ENCODE measurements at regions not wholly inside any gene's neighbourhood (a gene's known extent, or its start where the extent isn't known, plus 50 kb on each side); places are given as distances from the start of the nearest gene placed in this dataset.

DNA sequence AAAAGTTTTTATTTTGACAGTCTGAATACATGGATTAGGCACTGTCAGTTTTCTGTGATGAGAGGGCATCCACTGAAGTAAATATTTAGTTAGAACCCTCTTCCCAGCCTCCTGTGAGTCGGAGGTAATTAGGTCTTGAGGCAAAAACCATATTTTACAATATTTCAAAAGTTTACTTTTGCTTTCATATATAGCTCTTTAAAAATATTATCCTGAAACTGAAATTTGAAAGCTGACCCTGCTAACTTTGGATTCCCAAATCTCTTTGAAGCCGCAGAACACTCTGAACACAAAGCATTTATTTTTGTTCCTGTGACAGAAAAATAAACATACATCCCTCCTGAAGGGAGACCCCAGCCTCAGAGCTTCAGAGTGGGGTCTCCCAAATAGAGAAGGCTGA is 317.4 kb downstream of the KIF20B start:
- Histone ChIP-seq H4K8ac (ENCODE audit: low read depth, low read length) (no peak overlapping the region), H3K9ac (ENCODE audit: low read depth, low read length, poor library complexity) (no peak overlapping the region)
- no CpG with 5 or more reads among the region's 2 CpGs for WGBS, 2 donors (ENCODE audit: extremely low coverage in 2 of 2, insufficient read length in 2 of 2, insufficient replicate concordance in 1 of 2)

DNA sequence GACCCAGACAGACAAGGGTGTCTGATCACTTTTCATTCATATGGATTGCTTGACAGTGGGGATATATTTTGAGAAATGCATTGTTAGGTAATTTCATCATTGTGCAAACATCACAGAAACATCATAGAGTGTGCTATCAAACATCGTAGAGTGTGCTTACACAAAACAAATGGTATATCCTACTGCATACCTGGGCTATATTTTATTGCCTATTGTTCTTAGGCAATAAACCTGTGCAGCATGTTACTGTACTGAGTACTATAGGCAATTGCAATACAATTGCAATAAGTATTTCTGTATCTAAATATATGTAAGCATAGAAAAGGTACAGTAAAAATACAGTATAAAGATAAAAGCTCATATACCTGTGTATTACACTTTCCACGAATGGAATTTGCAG is 319.1 kb downstream of the KIF20B start:
- H3K9ac ChIP-seq (ENCODE audit: low read depth, low read length, poor library complexity), result no peak overlapping the region
- no CpG with 5 or more reads among the region's 2 CpGs for WGBS, 2 donors (ENCODE audit: extremely low coverage in 2 of 2, insufficient read length in 2 of 2, insufficient replicate concordance in 1 of 2)
- DNase-seq (ENCODE audit: low spot score), result no peak

More for the DNA sequence above, 317.4 kb downstream of the KIF20B start:
- Histone ChIP-seq H3K4me3 (ENCODE audit: low read length in 2 of 2) (no peak overlapping the region), H3K4ac (ENCODE audit: low read length) (no peak overlapping the region), H2BK15ac (ENCODE audit: low read length) (no peak overlapping the region), H3K36me3 (replicated peaks in 1 of 2; ENCODE audit: control insufficient read depth in 2 of 2, insufficient read depth in 2 of 2, low read length in 2 of 2) (no peaks in the 10 kb centered on the region), H2BK120ac (ENCODE audit: low read depth, low read length) (no peak overlapping the region), H3K14ac (ENCODE audit: low read length) (no peak overlapping the region), H2BK12ac (ENCODE audit: low read length) (no peak overlapping the region), H3K9me3 (replicated peaks in 1 of 2; ENCODE audit: control insufficient read depth in 2 of 2, insufficient read depth in 1 of 2, low read depth in 1 of 2, low read length in 2 of 2) (no peaks in the 10 kb centered on the region), H3K27me3 (ENCODE audit: control insufficient read depth in 3 of 3, insufficient read depth in 3 of 3, low read depth in 1 of 3, low read length in 3 of 3) (no peaks in the 10 kb centered on the region), H3K27ac (replicated peaks; ENCODE audit: low read length) (no peak overlapping the region), H2AK5ac (ENCODE audit: low read depth, low read length) (no peak overlapping the region), H3K23ac (ENCODE audit: low read depth, low read length, poor library complexity) (no peak overlapping the region), H3K4me1 (ENCODE audit: control insufficient read depth in 2 of 2, insufficient read depth in 1 of 2, low read depth in 1 of 2, low read length in 2 of 2) (no peaks in the 10 kb centered on the region), H3K4me2 (ENCODE audit: insufficient read depth, low read length, poor library complexity, severe bottlenecking) (no peak overlapping the region), H2BK5ac (ENCODE audit: low read length) (no peak overlapping the region), H4K91ac (ENCODE audit: low read depth, low read length, poor library complexity) (no peak overlapping the region), H3K18ac (ENCODE audit: low read length) (no peak overlapping the region), H3K79me1 (ENCODE audit: low read depth, low read length) (no peaks in the 10 kb centered on the region), H2AFZ (ENCODE audit: low read length) (no peak overlapping the region)
- no peak for DNase-seq (ENCODE audit: low spot score)

DNA sequence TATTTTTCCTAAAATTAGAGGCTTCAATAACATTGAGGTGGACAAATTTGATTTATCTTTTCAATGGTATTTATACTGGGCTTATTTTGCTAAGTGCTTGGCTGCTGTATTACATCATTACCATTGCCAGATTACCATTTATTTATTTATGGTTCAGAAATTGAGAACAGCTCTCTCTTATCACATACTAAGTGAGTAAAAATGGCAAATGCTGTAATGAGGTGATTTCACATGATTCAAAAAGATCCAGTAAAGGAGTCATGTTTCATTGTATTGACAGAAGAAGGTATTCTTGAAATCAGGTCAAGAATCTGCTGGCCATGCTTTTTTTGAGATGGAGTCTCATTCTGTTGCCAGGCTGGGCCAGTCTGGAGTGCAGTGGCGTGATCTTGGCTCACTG is 322.6 kb downstream of the KIF20B start:
- no peaks in the 10 kb centered on the region for H3K9me3 ChIP-seq (replicated peaks in 1 of 2; ENCODE audit: control insufficient read depth in 2 of 2, insufficient read depth in 1 of 2, low read depth in 1 of 2, low read length in 2 of 2)
- H3K27ac ChIP-seq (replicated peaks; ENCODE audit: low read length), result no peak overlapping the region
- H2BK5ac ChIP-seq (ENCODE audit: low read length), result no peak overlapping the region
- no peak overlapping the region for H3K18ac ChIP-seq (ENCODE audit: low read length)
- no peak for DNase-seq (ENCODE audit: low spot score)
- no peak overlapping the region for H2BK12ac ChIP-seq (ENCODE audit: low read length)
- no peak overlapping the region for H2BK120ac ChIP-seq (ENCODE audit: low read depth, low read length)
- no peak overlapping the region for H2AFZ ChIP-seq (ENCODE audit: low read length)
- H3K9ac ChIP-seq (ENCODE audit: low read depth, low read length, poor library complexity), result no peak overlapping the region
- no peak overlapping the region for H2BK15ac ChIP-seq (ENCODE audit: low read length)
- no peak overlapping the region for H4K8ac ChIP-seq (ENCODE audit: low read depth, low read length)
- no peak overlapping the region for H3K23ac ChIP-seq (ENCODE audit: low read depth, low read length, poor library complexity)
- H3K4me2 ChIP-seq (ENCODE audit: insufficient read depth, low read length, poor library complexity, severe bottlenecking), result no peak overlapping the region
- H3K14ac ChIP-seq (ENCODE audit: low read length), result no peak overlapping the region
- H3K4me3 ChIP-seq (ENCODE audit: low read length in 2 of 2), result no peak overlapping the region
- no peaks in the 10 kb centered on the region for H3K27me3 ChIP-seq (ENCODE audit: control insufficient read depth in 3 of 3, insufficient read depth in 3 of 3, low read depth in 1 of 3, low read length in 3 of 3)
- no peak overlapping the region for H4K91ac ChIP-seq (ENCODE audit: low read depth, low read length, poor library complexity)
- no peak overlapping the region for H2AK5ac ChIP-seq (ENCODE audit: low read depth, low read length)
- H3K36me3 ChIP-seq (replicated peaks in 1 of 2; ENCODE audit: control insufficient read depth in 2 of 2, insufficient read depth in 2 of 2, low read length in 2 of 2), result no peaks in the 10 kb centered on the region
- no CpG with 5 or more reads among the region's 1 CpG for WGBS, 2 donors (ENCODE audit: extremely low coverage in 2 of 2, insufficient read length in 2 of 2, insufficient replicate concordance in 1 of 2)
- no peaks in the 10 kb centered on the region for H3K79me1 ChIP-seq (ENCODE audit: low read depth, low read length)
- H3K4ac ChIP-seq (ENCODE audit: low read length), result no peak overlapping the region
- no peaks in the 10 kb centered on the region for H3K4me1 ChIP-seq (ENCODE audit: control insufficient read depth in 2 of 2, insufficient read depth in 1 of 2, low read depth in 1 of 2, low read length in 2 of 2)

More for the DNA sequence above, 319.1 kb downstream of the KIF20B start:
- Histone ChIP-seq H3K4me2 (ENCODE audit: insufficient read depth, low read length, poor library complexity, severe bottlenecking) (no peak overlapping the region), H2AFZ (ENCODE audit: low read length) (no peak overlapping the region), H3K27me3 (ENCODE audit: control insufficient read depth in 3 of 3, insufficient read depth in 3 of 3, low read depth in 1 of 3, low read length in 3 of 3) (no peaks in the 10 kb centered on the region), H4K91ac (ENCODE audit: low read depth, low read length, poor library complexity) (no peak overlapping the region), H3K27ac (replicated peaks; ENCODE audit: low read length) (no peak overlapping the region), H2BK120ac (ENCODE audit: low read depth, low read length) (no peak overlapping the region), H3K36me3 (replicated peaks in 1 of 2; ENCODE audit: control insufficient read depth in 2 of 2, insufficient read depth in 2 of 2, low read length in 2 of 2) (no peaks in the 10 kb centered on the region), H2BK12ac (ENCODE audit: low read length) (no peak overlapping the region), H3K4me3 (ENCODE audit: low read length in 2 of 2) (no peak overlapping the region), H3K14ac (ENCODE audit: low read length) (no peak overlapping the region), H3K4me1 (ENCODE audit: control insufficient read depth in 2 of 2, insufficient read depth in 1 of 2, low read depth in 1 of 2, low read length in 2 of 2) (no peaks in the 10 kb centered on the region), H3K79me1 (ENCODE audit: low read depth, low read length) (no peaks in the 10 kb centered on the region), H3K9me3 (replicated peaks in 1 of 2; ENCODE audit: control insufficient read depth in 2 of 2, insufficient read depth in 1 of 2, low read depth in 1 of 2, low read length in 2 of 2) (no peaks in the 10 kb centered on the region), H2BK15ac (ENCODE audit: low read length) (no peak overlapping the region), H2AK5ac (ENCODE audit: low read depth, low read length) (no peak overlapping the region), H3K18ac (ENCODE audit: low read length) (no peak overlapping the region), H4K8ac (ENCODE audit: low read depth, low read length) (no peak overlapping the region), H3K23ac (ENCODE audit: low read depth, low read length, poor library complexity) (no peak overlapping the region), H3K4ac (ENCODE audit: low read length) (no peak overlapping the region), H2BK5ac (ENCODE audit: low read length) (no peak overlapping the region)

DNA sequence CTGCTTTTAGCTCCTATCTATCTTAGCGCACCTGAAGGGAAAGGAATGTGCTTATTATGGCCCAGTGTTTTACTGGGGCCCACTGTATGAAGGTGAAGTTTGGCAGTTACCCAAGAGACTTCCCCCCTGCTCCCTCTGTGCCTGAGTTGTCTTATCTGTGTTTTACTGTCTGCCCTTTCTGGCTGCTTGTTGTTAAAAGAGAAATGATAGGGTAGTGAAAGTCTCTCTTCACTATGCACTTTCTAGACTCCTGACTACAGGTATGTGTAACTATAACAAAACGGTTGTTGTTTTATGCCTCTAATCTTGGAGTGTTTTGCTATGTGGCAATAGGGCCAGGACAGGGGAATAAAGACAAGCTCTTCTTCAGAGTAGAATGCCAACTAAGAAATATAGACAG is 326.9 kb downstream of the KIF20B start:
- Histone ChIP-seq H3K27ac (replicated peaks; ENCODE audit: low read length) (no peak overlapping the region), H3K79me1 (ENCODE audit: low read depth, low read length) (no peaks in the 10 kb centered on the region), H3K4me3 (ENCODE audit: low read length in 2 of 2) (no peak overlapping the region), H3K36me3 (replicated peaks in 1 of 2; ENCODE audit: control insufficient read depth in 2 of 2, insufficient read depth in 2 of 2, low read length in 2 of 2) (no peaks in the 10 kb centered on the region), H2BK5ac (ENCODE audit: low read length) (no peak overlapping the region), H4K8ac (ENCODE audit: low read depth, low read length) (no peak overlapping the region), H2BK120ac (ENCODE audit: low read depth, low read length) (no peak overlapping the region), H2AK5ac (ENCODE audit: low read depth, low read length) (no peak overlapping the region), H3K23ac (ENCODE audit: low read depth, low read length, poor library complexity) (no peak overlapping the region), H3K4ac (ENCODE audit: low read length) (no peak overlapping the region), H2AFZ (ENCODE audit: low read length) (no peak overlapping the region), H3K27me3 (ENCODE audit: control insufficient read depth in 3 of 3, insufficient read depth in 3 of 3, low read depth in 1 of 3, low read length in 3 of 3) (no peaks in the 10 kb centered on the region), H3K9me3 (replicated peaks in 1 of 2; ENCODE audit: control insufficient read depth in 2 of 2, insufficient read depth in 1 of 2, low read depth in 1 of 2, low read length in 2 of 2) (no peaks in the 10 kb centered on the region), H3K4me1 (ENCODE audit: control insufficient read depth in 2 of 2, insufficient read depth in 1 of 2, low read depth in 1 of 2, low read length in 2 of 2) (no peaks in the 10 kb centered on the region), H2BK12ac (ENCODE audit: low read length) (no peak overlapping the region), H3K4me2 (ENCODE audit: insufficient read depth, low read length, poor library complexity, severe bottlenecking) (no peak overlapping the region), H3K14ac (ENCODE audit: low read length) (no peak overlapping the region), H4K91ac (ENCODE audit: low read depth, low read length, poor library complexity) (no peak overlapping the region), H2BK15ac (ENCODE audit: low read length) (no peak overlapping the region), H3K9ac (ENCODE audit: low read depth, low read length, poor library complexity) (no peak overlapping the region), H3K18ac (ENCODE audit: low read length) (no peak overlapping the region)
- no CpG with 5 or more reads among the region's 2 CpGs for WGBS, 2 donors (ENCODE audit: extremely low coverage in 2 of 2, insufficient read length in 2 of 2, insufficient replicate concordance in 1 of 2)
- no peak for DNase-seq (ENCODE audit: low spot score)

Data from neuronal stem cell (in vitro differentiated cells).